ES-I3 (cell line): ENCODE measurements at regions not wholly inside any gene's neighbourhood (a gene's known extent, or its start where the extent isn't known, plus 50 kb on each side); places are given as distances from the start of the nearest gene placed in this dataset.

Experiments
- H3K36me3 ChIP-seq: 2 replicates; pipeline ENCODE4 v1.6.1; 2013; ENCODE audit warnings: mild to moderate bottlenecking, low read length, control low read depth, moderate library complexity; ENCODE audit not compliant: insufficient read depth
- H3K4me1 ChIP-seq: 2 replicates; pipeline ENCODE4 v1.6.1; 2013; ENCODE audit warnings: mild to moderate bottlenecking, control low read depth, low read length; ENCODE audit not compliant: insufficient read depth
- H3K9ac ChIP-seq: 2 replicates; pipeline ENCODE4 v1.6.1; 2013; ENCODE audit warnings: low read depth, mild to moderate bottlenecking, low read length, moderate library complexity
- H3K9me3 ChIP-seq: 2 replicates; pipeline ENCODE4 v1.6.1; 2013; ENCODE audit warnings: mild to moderate bottlenecking, low read length, moderate library complexity; ENCODE audit not compliant: control insufficient read depth, insufficient read depth

- Histone ChIP-seq H3K9me3 (no peaks in the 10 kb centered on the region), H3K9ac (no peak overlapping the region), H3K36me3 (no peaks in the 10 kb centered on the region), H3K4me1 (peaks cover 3% of the 10 kb centered on the region; the same call in 1 of the 2 replicates)
These were observed 142.0 kb downstream of the NR4A2 start for GRCh38 chr2:156190517-156190916.

- H3K9ac ChIP-seq: no peak overlapping the region
- peaks cover 3% of the 10 kb centered on the region; the same call in 1 of the 2 replicates for H3K4me1 ChIP-seq
- H3K36me3 ChIP-seq: no peaks in the 10 kb centered on the region
- no peaks in the 10 kb centered on the region for H3K9me3 ChIP-seq
These were observed 142.9 kb downstream of the NR4A2 start for GRCh38 chr2:156189584-156189983.

- Histone ChIP-seq H3K9me3 (no peaks in the 10 kb centered on the region), H3K36me3 (no peaks in the 10 kb centered on the region), H3K9ac (no peak overlapping the region), H3K4me1 (peaks cover 3% of the 10 kb centered on the region; the same call in 1 of the 2 replicates)
These were observed 143.4 kb downstream of the NR4A2 start for GRCh38 chr2:156189143-156189542.

GRCh38 chr2:156182132-156182531 is 150.4 kb downstream of the NR4A2 start:
- no peaks in the 10 kb centered on the region for H3K9me3 ChIP-seq
- H3K9ac ChIP-seq: no peak overlapping the region
- H3K36me3 ChIP-seq: no peaks in the 10 kb centered on the region
- no peaks in the 10 kb centered on the region for H3K4me1 ChIP-seq

GRCh38 chr2:156181208-156181607 is 151.3 kb downstream of the NR4A2 start:
- H3K4me1 ChIP-seq: no peaks in the 10 kb centered on the region
- no peaks in the 10 kb centered on the region for H3K9me3 ChIP-seq
- H3K9ac ChIP-seq: no peak overlapping the region
- H3K36me3 ChIP-seq: no peaks in the 10 kb centered on the region

- Histone ChIP-seq H3K9ac (no peak overlapping the region), H3K9me3 (no peaks in the 10 kb centered on the region), H3K36me3 (no peaks in the 10 kb centered on the region), H3K4me1 (peaks cover 7% of the 10 kb centered on the region; the same call in 1 of the 2 replicates)
These were observed 154.9 kb downstream of the NR4A2 start for GRCh38 chr2:156177654-156178053.

- no peaks in the 10 kb centered on the region for H3K36me3 ChIP-seq
- no peaks in the 10 kb centered on the region for H3K9me3 ChIP-seq
- peaks cover 7% of the 10 kb centered on the region; the same call in 1 of the 2 replicates for H3K4me1 ChIP-seq
- H3K9ac ChIP-seq: no peak overlapping the region
These were observed 156.6 kb downstream of the NR4A2 start for GRCh38 chr2:156175946-156176345.

GRCh38 chr2:156170929-156171328 is 161.6 kb downstream of the NR4A2 start:
- H3K9me3 ChIP-seq: no peaks in the 10 kb centered on the region

GRCh38 chr2:156165742-156166141 is 166.8 kb downstream of the NR4A2 start:
- H3K9ac ChIP-seq: no peak overlapping the region
- no peaks in the 10 kb centered on the region for H3K36me3 ChIP-seq
- H3K9me3 ChIP-seq: no peaks in the 10 kb centered on the region
- peaks cover 10% of the 10 kb centered on the region; the same call in 1 of the 2 replicates for H3K4me1 ChIP-seq

More at GRCh38 chr2:156170929-156171328, 161.6 kb downstream of the NR4A2 start:
- Histone ChIP-seq H3K4me1 (peaks cover 17% of the 10 kb centered on the region), H3K36me3 (no peaks in the 10 kb centered on the region), H3K9ac (no peak overlapping the region)

- H3K9ac ChIP-seq: no peak overlapping the region
- no peaks in the 10 kb centered on the region for H3K9me3 ChIP-seq
- no peaks in the 10 kb centered on the region for H3K36me3 ChIP-seq
- peaks cover 18% of the 10 kb centered on the region; the same call in 1 of the 2 replicates for H3K4me1 ChIP-seq
These were observed 168.3 kb downstream of the NR4A2 start for GRCh38 chr2:156164091-156164720.

GRCh38 chr2:156158808-156159207 is 173.7 kb downstream of the NR4A2 start:
- H3K9me3 ChIP-seq: no peaks in the 10 kb centered on the region
- no peak overlapping the region for H3K9ac ChIP-seq
- no peaks in the 10 kb centered on the region for H3K36me3 ChIP-seq
- peaks cover 28% of the 10 kb centered on the region; the same call in 1 of the 2 replicates for H3K4me1 ChIP-seq

GRCh38 chr2:156157670-156158069 is 174.9 kb downstream of the NR4A2 start:
- H3K9me3 ChIP-seq: no peaks in the 10 kb centered on the region
- no peaks in the 10 kb centered on the region for H3K36me3 ChIP-seq
- no peak overlapping the region for H3K9ac ChIP-seq
- peaks cover 28% of the 10 kb centered on the region; the same call in 1 of the 2 replicates for H3K4me1 ChIP-seq

GRCh38 chr2:156156580-156156979 is 175.9 kb downstream of the NR4A2 start:
- Histone ChIP-seq H3K9me3 (no peaks in the 10 kb centered on the region), H3K36me3 (no peaks in the 10 kb centered on the region), H3K4me1 (peaks cover 28% of the 10 kb centered on the region; the same call in 1 of the 2 replicates), H3K9ac (no peak overlapping the region)

GRCh38 chr2:156155319-156155718 is 177.2 kb downstream of the NR4A2 start:
- H3K4me1 ChIP-seq: peaks cover 25% of the 10 kb centered on the region; the same call in 1 of the 2 replicates
- no peaks in the 10 kb centered on the region for H3K36me3 ChIP-seq
- no peaks in the 10 kb centered on the region for H3K9me3 ChIP-seq
- H3K9ac ChIP-seq: no peak overlapping the region

- no peaks in the 10 kb centered on the region for H3K36me3 ChIP-seq
- no peak overlapping the region for H3K9ac ChIP-seq
- H3K4me1 ChIP-seq: peaks cover 6% of the 10 kb centered on the region; the same call in 1 of the 2 replicates
- no peaks in the 10 kb centered on the region for H3K9me3 ChIP-seq
These were observed 181.2 kb downstream of the NR4A2 start for GRCh38 chr2:156151351-156151750.
